G401.6 (cell line): ENCODE measurements at regions not wholly inside any gene's neighbourhood (a gene's known extent, or its start where the extent isn't known, plus 50 kb on each side); places are given as distances from the start of the nearest gene placed in this dataset.

Source experiments
- FAIRE-seq: peaks from 2 replicates; lab custom pipeline; 2012; peaks lifted over from hg19 to GRCh38; lab: Jason Lieb, UNC

DNA sequence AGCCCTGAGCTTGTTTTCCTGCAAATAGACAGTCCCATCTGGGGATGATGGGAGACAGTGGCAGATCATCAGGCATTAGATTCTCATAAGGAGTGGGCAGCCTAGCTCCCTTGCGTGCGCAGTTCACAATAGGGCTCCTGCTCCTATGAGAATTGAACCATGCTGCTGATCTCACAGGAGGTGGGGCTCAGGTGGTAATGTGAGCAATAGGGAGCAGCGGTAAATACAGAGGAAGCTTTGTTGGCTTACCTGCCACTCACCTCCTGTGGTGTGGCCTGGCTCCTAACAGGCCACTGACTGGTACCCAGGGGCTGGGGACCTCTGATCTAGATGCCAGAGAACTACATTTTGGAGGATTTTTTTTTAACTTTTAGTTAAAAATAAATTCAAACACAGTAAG, 434.8 kb upstream of the MKI67 start:
- FAIRE-seq = no peak

DNA sequence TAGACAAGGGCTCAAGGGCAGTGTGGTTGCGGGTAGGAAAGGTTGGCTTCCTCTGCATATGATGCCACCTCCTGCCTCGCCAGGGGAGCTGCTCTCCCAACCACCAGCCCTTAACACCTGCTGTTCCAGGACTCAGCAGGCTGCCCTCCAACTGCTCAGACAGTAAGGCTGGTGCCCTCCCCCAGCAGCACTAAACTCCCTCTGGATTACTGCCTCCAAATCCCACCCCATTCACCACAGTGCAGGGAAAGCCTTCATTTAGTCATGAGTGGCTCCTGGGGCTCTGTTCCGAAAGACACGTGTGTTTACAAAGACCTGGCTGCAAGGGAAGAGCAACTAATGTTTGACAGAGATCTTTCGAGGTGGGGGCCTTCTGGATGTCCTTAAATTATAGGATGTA, 437.2 kb upstream of the MKI67 start:
- no peak for FAIRE-seq

DNA sequence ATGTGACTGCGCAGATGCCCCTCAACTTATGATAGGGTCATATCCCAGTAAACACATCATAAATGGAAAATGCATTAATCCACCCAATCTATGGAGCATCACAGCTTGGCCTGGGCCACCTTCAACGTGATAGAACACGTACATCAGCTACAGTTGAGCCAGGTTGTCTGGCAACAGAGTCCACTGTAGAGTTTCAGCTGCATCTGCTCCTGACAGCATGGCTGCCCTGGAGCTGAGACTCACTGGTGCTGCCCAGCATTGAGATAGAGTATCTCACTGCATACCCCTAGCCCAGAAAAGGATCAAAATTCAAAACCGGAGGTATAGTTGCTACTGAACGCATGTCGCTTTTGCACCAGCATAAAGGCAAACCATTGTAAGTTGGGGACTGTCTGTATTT, 437.7 kb upstream of the MKI67 start:
- no peak for FAIRE-seq

DNA sequence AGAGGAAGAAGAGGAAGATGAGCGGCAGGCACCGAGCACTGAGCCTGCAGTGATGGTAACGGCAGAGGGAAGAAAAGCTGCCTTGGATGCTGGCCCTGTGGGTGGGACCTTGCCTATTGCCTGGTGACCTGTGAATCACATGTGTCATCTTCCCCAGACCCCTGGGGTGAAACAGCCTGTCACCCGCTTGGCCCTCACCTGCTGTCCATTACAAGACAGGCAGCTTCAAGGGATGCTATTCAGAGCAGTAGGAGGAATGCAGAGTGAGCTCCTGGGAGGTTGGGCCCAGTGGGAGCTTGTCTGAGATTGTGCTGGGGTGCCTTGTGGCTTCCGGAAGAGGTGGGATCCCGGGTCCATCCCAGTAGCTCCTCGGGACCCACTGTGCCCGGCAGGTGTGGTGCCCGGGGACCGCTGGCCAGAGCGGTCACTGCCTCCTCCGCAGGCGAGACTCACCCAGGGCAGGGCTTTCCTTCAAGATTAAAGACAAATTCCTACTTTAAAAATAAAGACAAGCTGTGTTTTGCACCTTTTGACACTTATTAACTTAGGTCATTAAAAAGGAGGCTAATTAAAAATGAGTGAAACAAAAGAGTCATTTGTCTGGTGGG, 440.2 kb upstream of the MKI67 start:
- no peak for FAIRE-seq

DNA sequence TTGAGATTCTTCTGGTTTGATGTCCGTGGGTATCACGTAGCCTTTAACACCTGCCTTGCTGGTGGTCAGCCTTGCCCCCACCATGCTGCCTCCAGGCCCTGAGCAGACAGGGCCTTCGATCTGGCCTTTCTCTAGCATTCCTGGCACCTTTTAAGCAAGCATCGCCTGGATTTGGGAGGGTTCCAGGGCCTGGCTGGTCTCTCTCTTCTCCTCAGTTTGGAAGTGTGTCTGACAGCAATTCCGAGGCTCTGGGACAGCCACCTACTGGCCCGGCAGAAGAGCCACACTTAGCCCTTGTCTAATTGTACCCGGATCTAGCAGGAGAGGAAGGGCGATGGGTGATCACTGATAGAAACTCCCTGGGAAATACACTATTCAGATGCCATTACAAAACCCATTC, 441.3 kb upstream of the MKI67 start:
- FAIRE-seq = no peak

DNA sequence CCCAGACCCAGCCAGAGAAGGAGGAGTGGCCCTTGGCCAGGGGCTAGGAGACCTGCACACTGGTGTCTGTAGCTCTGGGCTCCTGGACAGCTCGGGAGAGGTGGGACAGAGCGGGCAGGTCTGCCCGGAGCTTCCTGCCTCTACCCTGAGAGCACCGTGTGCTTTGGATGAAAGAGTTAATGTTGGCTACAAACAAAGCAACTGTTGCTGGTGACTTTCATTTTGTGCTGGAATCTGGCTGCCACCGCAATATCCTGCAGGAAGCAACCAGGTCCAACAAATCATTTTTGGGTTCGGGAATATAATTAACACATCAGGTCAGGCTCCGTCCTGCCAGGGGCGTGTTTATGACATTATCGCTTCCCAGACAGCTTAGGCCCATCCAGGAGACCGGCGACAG, 441.8 kb upstream of the MKI67 start:
- FAIRE-seq = no peak

DNA sequence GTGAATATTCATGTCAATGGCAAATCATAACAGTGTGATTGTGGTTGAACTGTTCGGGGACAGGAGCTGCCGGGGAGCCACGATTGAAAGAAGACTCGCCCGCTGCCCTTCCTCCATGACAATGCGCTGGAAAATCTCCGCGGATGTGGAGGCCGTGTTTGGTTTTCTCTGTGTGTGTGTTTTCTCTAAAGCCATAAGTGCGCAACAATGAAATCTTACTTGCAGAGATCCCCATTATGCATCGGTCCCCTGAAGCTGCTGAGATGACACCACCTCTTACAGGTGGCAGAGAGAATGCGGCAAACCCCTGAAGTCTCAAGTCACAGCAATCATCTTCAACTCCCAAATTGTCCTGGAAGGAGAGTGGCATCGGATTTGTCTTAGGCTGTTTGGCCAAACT, 442.3 kb upstream of the MKI67 start:
- FAIRE-seq = no peak

DNA sequence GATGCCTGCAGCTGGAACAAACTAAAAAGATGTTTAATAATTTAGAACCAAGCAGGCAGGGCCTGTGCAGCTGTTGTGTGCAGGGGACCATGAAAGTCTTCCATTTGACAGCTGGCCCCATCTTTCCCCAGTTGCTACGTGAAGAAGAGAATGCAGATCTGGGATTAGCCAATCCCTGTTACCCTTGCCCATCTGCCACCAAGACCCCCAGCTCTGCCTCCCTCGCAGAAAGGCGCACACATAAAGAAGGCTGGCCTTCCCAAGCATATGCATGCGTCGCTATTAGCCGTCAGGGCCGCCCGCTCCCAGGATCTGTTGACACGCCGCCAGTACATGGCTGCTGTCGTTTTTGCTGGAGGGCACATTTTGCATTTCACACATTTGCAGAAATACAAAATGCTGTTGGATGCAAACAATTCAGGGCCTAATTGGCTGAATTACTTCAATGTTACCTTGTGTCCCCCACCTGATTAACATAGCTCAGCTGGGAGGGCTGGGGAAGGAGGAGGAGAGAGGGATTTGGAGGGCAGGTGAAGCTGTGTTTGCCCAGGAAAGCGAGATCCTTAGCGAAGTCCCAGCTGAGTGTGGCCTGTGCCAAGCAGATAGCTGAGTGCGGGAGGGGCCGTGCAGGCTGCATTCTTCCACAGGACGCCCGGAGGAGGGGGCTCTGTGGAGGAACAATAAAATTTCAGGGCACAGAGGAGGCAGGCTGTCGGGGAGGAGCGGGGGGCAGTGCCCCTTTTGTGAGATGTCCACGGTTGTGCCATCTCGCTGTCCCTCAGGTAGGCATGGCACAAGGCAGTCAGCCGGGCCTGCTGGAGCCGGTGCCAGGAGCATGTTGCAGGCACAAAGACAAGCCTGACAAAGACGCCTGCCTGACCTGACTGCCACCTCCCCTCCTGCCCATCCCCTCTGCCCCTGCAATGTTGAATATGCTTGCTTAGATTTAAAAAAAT, 443.0 kb upstream of the MKI67 start:
- no peak for FAIRE-seq

DNA sequence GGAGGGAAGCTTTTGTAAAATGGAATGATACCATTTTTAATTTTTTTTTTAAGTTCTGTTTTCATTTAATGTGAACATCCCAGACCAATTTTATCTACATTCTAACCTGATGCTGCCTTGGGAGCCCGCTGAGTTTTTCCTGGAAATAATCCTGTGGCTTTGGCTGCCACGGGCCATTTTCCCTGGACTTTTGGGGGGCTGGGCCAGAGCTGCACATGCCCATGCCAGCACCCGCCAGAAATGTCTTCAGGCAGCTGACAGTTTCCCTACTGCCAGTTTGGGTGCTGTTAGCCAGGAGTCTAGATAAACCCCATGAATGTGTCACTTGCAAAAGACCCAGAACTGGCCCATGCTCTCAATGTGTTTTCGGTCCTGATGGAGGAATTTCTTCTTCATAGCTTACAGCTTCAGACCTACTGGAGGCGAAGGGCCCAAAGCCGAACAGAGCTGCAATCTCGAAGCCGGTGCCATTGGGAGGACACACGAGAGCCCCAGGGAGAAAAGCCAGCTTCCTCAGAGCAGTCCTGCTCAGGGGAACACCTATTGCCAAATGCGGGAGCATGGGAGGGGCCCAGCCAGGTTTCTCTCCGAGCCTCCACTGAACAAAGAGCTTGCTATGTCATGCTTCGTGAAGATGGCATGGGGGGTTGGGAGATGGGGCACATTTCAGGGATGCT, 444.2 kb upstream of the MKI67 start:
- no peak for FAIRE-seq

DNA sequence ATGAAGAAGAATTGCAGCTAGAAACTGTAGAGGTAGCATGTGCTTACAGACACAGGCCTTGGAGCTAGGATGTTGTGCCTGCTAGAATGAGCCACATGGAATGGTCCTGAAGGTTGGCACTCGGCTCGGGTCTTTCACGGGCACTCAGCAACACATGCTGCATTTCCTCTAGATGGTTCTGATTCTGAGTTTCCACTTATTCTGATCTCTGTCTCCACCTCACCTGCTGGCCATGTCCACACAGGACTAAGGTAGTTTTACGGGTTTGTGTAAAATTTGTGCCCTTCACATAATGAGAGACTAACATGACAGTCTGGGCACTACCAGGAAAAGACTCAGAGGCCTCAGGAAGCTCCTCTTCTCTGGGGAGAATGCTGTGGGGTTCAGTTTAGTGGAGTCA, 444.8 kb upstream of the MKI67 start:
- FAIRE-seq = no peak

DNA sequence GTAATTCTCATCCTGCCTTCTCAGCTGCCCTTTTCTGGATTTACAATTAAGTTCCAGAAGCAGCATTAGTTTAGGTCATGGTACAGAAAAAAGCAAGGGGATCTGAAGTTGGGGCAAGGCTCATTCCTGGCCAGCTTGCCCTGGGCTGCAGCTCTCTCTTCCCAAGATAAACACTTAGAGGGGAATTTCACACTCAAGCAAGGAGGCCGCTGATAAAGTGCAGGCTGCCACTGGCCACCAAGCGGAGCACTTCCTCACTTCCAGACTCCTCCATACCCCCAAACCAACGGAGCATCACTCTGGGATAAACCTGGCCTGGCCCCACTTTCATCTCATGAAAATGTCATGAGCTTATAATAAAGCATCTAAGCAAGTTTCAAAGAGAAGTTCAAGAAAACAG, 445.5 kb upstream of the MKI67 start:
- FAIRE-seq = no peak

DNA sequence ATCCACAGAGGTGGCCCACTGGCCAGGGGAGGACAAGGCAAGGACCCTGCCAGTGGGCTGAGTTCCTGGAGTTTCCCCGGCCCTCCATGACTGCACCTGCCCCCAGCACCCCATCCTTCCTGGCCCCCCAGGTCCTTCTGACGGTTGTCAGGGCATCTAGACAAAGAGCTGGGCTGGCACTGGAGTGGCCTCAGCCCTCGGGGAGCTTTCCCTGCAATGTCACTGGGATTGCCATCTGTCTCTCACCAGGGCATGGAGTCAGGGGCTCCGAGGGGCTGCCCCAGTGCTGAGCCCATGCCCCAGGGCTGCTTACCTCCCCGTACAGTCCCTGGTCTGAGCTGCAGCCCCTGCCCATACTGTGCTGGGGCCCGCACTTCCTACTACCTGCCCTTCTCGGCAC, 446.5 kb upstream of the MKI67 start:
- no peak for FAIRE-seq

DNA sequence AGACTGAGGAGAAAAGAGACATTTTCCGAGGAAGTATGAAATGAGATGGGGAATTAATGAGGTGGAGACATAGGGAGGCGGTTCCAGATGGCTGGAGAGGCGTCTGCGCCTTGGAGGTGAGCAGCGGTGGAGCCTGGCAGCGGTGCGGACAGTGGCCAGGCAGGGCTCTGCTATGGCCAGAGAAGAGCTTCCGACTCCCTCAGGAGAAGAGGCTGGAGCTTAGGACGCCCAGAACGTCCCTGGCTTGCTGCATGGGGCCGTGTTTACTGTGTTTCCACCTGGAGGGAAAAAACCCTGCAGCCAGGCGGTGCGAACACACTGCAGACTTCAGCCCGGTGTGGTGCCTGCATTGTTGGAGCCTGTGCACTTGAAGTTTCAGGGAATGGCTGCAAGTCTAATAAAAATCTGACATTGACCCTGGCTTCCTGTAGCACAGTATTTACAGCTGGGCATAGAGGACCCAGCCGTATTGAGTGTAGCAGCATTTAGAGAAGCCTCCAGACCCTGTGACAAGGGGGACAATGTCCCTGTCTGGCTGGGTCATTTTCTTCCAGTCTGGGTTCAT, 447.1 kb upstream of the MKI67 start:
- FAIRE-seq = no peak

DNA sequence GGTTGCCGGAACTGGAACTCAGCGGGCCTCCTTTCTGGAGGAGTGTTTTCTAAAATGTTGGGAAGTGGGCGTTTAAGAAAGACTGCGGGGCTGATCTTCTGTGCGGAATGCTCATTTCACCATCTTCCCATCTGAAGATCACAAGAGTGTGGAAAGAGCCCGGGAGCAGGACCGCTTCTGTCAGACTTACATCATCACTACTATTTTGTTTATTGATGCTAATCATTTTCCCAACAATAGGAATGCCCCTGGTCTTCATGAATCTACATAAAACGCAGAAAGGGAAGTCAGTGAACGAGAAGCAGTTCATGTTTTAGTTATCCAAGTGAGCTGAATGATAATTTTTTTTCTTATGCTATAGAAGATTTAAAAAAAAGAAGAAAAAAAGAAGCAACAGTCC, 447.8 kb upstream of the MKI67 start:
- FAIRE-seq = no peak

DNA sequence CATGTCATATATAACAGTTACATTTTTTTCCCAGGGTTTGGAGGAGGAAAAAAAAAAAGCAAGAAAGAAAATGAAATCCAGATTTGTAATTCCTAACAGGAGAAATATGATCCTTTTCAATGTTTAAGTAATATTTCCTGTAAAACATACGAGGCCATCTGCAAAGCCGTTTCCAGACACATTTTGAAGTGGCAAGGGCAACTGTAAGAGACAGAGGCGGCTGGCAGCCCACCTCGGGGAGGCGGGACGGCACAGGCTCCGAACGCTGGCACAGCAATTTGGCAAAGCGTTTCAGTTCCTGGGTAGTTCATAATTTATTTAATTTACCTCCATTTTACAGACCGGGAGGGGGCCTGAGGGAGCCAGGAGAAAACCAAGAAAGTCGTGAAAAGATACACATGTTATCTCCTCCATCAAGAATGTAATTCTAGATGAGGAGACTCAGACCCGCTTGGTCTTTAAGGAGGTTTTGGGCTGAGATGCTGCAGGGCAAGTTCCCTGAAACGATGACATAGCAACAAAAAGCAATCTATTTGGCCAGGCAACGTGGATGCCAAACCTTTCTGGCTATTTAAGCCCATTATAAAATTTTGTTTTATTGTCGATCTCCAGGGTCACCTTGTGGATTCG, 448.5 kb upstream of the MKI67 start:
- FAIRE-seq = no peak

DNA sequence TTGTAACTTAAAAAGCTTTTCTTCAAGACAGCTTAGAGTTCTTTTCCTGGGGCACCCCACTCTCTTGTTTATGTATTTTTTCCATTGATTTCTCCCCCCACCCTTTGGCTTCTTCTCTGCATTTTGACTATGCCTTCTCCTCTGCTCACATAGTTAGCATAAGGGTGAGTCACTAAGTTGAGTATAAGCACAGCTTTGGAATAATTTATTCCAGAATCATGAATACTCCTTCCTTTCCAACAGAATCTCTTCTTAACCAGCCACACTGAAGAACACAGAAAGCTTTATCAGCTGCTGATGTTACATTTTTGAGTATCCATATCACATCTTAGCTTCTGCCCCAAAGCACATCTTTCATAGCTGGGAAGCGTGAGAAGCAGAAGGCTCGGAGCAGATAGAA, 449.5 kb upstream of the MKI67 start:
- FAIRE-seq = no peak

DNA sequence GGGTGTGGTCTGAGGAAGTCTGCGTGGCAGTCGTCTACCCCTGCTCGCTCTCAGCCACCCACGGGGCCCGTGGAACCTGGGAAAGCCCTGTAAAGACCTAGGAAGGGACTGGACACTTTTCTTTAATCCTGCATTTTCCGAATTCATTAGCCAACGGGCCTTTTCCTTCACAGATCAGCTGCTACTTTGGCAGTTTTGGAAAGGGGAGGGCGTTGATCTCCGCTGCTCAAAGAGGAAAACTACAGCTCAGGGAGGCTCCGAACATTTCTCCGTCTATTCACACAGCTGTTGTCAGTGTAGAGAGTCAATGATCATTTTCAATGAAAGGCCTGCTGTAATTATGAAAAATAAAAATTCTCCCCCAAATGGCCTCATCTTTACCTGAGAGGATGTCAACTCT, 450.1 kb upstream of the MKI67 start:
- FAIRE-seq = no peak

DNA sequence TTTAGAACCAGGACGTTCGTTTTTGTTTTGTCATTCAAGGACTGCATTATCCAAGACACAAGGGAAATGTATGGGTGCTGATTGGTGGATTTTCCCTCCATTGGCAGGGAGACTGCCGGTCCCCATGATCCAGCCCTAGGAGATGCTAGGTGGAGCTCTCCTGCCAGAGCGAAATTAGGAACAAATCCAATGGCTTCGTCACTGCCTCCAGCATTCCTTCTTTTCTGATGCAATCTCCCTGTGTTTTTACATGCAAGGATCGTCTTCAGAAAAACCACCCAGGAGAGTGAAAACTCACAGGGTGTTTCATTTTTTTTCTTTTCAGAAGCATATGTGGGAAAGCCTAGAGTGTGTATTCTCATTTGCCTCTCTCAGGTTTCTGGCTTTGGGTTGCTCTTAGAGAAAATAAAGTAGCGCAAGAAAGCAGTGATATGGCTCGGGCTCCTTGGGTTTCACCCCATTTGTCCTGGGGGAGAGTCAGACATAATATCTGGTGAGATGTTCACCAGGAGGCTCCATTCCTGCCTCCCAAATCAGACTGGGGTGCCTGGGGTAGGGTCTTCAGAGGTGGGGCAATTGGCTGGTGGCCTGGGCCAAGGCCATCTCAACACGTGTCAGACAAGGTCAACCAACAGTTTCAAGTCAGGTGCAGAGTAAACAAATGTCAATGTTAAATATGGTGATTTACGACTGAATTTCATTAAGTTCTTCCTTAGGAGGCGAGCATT, 450.9 kb upstream of the MKI67 start:
- FAIRE-seq = no peak

DNA sequence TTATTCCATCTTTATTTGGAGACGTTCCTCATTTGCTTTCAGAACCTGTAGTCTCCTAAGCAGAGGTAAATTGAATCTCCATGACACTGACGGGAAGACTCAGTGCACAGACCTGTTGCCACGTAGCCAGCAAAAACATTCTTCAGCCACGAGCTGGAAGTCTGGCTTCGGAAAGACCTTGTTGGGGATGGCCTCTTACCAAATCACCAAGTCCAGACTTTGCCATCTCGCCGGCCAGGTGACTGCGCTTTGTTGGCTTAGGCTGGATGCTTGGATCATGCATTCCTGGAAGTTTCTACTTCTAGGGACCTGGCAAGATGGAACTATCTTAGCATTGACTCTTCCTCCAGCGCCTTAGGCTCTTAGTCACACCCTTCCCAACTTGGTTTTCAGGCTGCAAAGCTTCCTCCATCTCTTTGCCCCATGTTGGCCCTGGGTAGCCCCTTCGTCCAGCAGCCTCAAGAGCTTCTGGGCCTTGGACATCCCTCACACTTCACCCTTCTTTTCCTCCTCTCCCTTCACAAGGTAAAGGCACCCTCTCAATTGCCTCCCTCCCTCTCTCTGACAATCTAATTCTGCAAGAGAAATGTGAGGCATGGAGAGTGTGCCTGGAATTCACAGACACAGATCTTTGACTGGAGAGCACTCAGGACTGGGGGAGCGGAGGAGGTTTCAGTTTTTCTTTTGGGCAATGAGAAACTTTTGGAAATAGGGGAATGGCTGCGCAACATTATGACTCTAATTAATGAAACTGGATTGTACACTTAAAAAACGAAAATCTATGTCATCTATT, 451.9 kb upstream of the MKI67 start:
- no peak for FAIRE-seq

DNA sequence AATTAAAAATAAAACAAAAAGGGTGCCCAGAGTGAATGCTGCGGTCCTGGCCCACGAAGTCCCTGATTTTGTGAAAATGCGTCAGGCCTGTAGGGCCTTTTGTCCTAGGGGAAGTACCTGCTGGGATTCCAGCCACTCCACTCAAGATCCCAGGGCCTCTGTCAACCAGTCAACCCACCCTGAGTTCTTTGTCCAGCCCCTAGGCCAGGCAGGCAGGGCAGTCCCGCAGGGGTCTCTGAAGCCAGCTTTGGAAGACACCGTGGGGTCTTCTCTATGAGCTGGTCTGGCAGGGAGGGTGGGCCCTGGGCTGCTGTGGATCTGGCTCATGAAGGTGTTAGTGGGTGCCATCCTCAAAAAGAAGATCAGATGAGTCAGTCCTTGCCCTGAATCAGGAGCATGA, 452.5 kb upstream of the MKI67 start:
- FAIRE-seq = no peak

DNA sequence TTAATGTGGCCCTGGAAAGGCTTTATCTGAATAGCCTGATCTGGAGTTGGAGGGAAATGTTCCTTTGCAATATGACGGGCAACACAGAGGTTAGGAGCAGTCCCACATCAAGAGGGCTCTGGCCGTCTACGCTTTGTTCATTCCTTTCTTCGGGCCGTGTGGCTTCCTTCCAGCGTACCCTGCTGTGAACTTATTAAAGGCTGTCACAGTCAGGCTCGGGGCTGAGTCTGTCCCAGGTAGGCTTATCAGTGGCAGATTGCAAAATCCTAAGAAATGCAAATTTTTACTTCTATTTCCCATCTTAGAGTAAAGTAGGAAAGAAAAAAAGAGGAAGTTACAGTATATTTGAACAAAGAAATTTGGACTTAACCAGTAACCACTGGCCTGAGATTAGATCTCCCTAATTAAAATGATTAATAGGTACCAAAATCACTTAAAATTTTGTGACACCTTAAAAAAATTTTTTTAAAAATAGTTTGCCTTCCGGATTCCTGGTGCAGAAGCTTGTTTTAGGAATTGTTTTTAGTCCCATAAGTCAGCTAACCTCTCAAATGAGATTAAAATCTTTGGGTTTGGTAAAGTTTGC, 453.1 kb upstream of the MKI67 start:
- no peak for FAIRE-seq
